Progenitor cell of endocrine pancreas (in vitro differentiated cells): ENCODE measurements at regions not wholly inside any gene's neighbourhood (a gene's known extent, or its start where the extent isn't known, plus 50 kb on each side); places are given as distances from the start of the nearest gene placed in this dataset.

Experiments
- DNase-seq: peaks from one replicate; pipeline ENCODE4 v3.0.0; 2021; ENCODE audit warnings: low spot score; ENCODE audit not compliant: unreplicated experiment
- H3K27ac Mint-ChIP-seq: 2 replicates; pipeline ENCODE4 v1.8.0; 2021; ENCODE audit warnings: mild to moderate bottlenecking, moderate library complexity, mixed read lengths
- H3K27me3 Mint-ChIP-seq: 2 replicates; pipeline ENCODE4 v1.8.0; 2021; ENCODE audit warnings: mixed read lengths
- H3K36me3 Mint-ChIP-seq: 2 replicates; pipeline ENCODE4 v1.8.0; 2022; ENCODE audit warnings: mixed read lengths; ENCODE audit not compliant: insufficient read depth
- H3K4me1 Mint-ChIP-seq: 2 replicates; pipeline ENCODE4 v1.8.0; 2021; ENCODE audit warnings: low read depth, mixed read lengths
- H3K4me3 Mint-ChIP-seq: 2 replicates; pipeline ENCODE4 v1.8.0; 2021; ENCODE audit warnings: low read depth, mild to moderate bottlenecking, moderate library complexity, mixed read lengths
- H3K9me3 Mint-ChIP-seq: 2 replicates; pipeline ENCODE4 v1.8.0; 2021; ENCODE audit warnings: low read depth, mixed read lengths
- CTCF ChIP-seq: fragments of 200-600 bp; sonication (generic); IDR thresholded peaks from one replicate; pipeline ENCODE4 v1.5.0; 2021; ENCODE audit warnings: antibody characterized with exemption, mild to moderate bottlenecking; ENCODE audit not compliant: unreplicated experiment

DNA sequence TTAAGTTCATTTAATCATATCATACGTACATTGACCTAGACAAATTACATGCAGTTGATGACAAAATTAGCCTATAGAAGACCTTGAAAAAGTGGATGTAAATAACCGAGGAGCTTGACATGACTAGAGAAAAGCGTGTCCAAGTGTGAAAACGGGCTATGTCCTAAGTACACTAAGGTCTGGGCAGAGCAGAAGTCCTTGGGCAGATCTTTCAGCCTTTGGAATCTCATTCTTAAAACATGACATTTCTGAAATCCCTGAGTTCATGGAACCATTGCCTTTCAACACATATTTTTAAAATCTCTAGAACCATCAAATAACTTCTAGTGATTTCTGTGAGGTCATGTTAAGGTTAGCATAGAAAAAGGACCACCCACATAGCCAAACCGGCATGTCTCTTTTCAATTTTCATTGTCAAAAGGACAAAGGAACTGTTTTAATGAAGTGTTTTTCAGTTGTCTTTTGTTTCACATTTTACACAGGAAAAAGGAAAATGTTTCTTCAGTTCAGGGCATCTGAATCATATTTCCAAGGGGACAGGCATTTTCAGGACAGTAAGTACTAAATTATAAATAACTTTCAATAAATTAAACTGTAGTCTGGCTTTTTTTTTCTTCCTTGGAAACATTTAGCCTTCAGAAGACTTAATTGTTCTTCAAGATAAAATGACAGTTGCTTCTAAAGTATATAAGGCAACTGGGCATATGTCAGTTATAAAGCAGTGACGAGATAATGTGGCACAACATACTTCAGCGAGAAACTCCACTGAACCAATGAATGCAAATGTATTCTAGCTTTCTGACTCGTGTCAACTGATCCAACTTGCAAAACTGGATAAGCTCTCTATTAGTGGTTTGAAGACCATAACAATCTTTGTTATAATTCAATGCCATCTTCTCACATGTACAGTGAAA, 416.8 kb downstream of the NFIB start:
- no peaks in the 10 kb centered on the region for H3K9me3 Mint-ChIP-seq
- H3K4me3 Mint-ChIP-seq = no peak overlapping the region
- DNase-seq = no peak
- H3K27me3 Mint-ChIP-seq = no peaks in the 10 kb centered on the region
- H3K4me1 Mint-ChIP-seq = no peaks in the 10 kb centered on the region
- no peaks in the 10 kb centered on the region for H3K36me3 Mint-ChIP-seq
- H3K27ac Mint-ChIP-seq = no peak overlapping the region
- TF ChIP-seq CTCF = no peak

- Mint-ChIP-seq H3K36me3 (no peaks in the 10 kb centered on the region), H3K27me3 (no peaks in the 10 kb centered on the region), H3K27ac (no peak overlapping the region), H3K4me3 (no peak overlapping the region), H3K9me3 (no peaks in the 10 kb centered on the region), H3K4me1 (no peaks in the 10 kb centered on the region)
- no peak for TF ChIP-seq CTCF
- no peak for DNase-seq
Measured at GRCh38 chr9:13896047-13896446, 417.9 kb downstream of the NFIB start.

DNA sequence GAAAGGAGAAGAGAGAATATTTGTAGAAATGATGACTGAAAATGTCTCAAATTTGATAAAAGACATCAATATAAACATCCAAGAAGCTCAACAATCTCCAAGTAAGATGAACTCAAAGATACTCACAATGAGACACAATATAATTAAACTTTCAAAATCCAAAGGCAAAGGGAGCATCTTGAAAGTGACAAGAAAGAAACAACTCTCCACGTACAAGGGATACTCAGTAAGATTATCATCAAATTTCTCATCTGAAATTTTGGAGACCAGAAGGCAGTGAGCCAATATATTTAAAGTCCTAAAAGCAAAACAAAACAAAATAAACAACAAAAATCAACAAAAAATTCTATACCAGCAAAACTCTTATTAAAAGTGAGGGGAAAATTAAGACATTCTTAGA, 428.7 kb downstream of the NFIB start:
- Mint-ChIP-seq H3K36me3 (no peaks in the 10 kb centered on the region), H3K4me3 (no peak overlapping the region), H3K27ac (no peak overlapping the region), H3K27me3 (no peaks in the 10 kb centered on the region), H3K4me1 (no peaks in the 10 kb centered on the region), H3K9me3 (peaks cover 16% of the 10 kb centered on the region)
- TF ChIP-seq CTCF = no peak
- DNase-seq = no peak

- no peaks in the 10 kb centered on the region for H3K36me3 Mint-ChIP-seq
- no peaks in the 10 kb centered on the region for H3K4me1 Mint-ChIP-seq
- no peak for TF ChIP-seq CTCF
- H3K27me3 Mint-ChIP-seq = no peaks in the 10 kb centered on the region
- no peak overlapping the region for H3K27ac Mint-ChIP-seq
- no peak overlapping the region for H3K4me3 Mint-ChIP-seq
- DNase-seq = no peak
- peaks cover 3% of the 10 kb centered on the region for H3K9me3 Mint-ChIP-seq
Measured at GRCh38 chr9:13879981-13880380, 434.0 kb downstream of the NFIB start.

GRCh38 chr9:13879011-13879410, 434.9 kb downstream of the NFIB start:
- Mint-ChIP-seq H3K27ac (no peak overlapping the region), H3K9me3 (no peaks in the 10 kb centered on the region), H3K4me1 (no peaks in the 10 kb centered on the region), H3K27me3 (no peaks in the 10 kb centered on the region), H3K36me3 (no peaks in the 10 kb centered on the region), H3K4me3 (no peak overlapping the region)
- TF ChIP-seq CTCF = no peak
- DNase-seq = no peak
